ENCODE measurements at regions not wholly inside any gene's neighbourhood (a gene's known extent, or its start where the extent isn't known, plus 50 kb on each side); places are given as distances from the start of the nearest gene placed in this dataset.

GRCh38 chr10:128684215-128684614, 558.0 kb upstream of the MKI67 start:
- Histone ChIP-seq H3K79me2 (ENCODE audit: insufficient read depth, low read length) (no peaks in the 10 kb centered on the region), H3K9me3 (ENCODE audit: low read length) (no peaks in the 10 kb centered on the region), H3K9ac (ENCODE audit: low read length) (no peak overlapping the region), H3F3A (ENCODE audit: insufficient read depth, low read length) (no peaks in the 10 kb centered on the region), H3K27ac (ENCODE audit: low read depth, low read length, poor library complexity, severe bottlenecking) (no peak overlapping the region), H3K36me3 (ENCODE audit: insufficient read depth, low read length) (no peaks in the 10 kb centered on the region), H3K27me3 (ENCODE audit: insufficient read depth, low read length) (no peaks in the 10 kb centered on the region; the same call in 1 of the 2 replicates), H2AFZ (ENCODE audit: low read length) (no peak overlapping the region), H3K4me2 (ENCODE audit: low read length) (no peak overlapping the region), H3K4me1 (ENCODE audit: insufficient read depth, low read length, severe bottlenecking) (no peaks in the 10 kb centered on the region), H4K20me1 (ENCODE audit: insufficient read depth, low read length) (no peaks in the 10 kb centered on the region), H3K9me2 (ENCODE audit: low read depth, low read length) (no peaks in the 10 kb centered on the region), H3K4me3 (ENCODE audit: low read depth, low read length, poor library complexity, severe bottlenecking) (no peak overlapping the region)
- TF ChIP-seq, protein P1, sequence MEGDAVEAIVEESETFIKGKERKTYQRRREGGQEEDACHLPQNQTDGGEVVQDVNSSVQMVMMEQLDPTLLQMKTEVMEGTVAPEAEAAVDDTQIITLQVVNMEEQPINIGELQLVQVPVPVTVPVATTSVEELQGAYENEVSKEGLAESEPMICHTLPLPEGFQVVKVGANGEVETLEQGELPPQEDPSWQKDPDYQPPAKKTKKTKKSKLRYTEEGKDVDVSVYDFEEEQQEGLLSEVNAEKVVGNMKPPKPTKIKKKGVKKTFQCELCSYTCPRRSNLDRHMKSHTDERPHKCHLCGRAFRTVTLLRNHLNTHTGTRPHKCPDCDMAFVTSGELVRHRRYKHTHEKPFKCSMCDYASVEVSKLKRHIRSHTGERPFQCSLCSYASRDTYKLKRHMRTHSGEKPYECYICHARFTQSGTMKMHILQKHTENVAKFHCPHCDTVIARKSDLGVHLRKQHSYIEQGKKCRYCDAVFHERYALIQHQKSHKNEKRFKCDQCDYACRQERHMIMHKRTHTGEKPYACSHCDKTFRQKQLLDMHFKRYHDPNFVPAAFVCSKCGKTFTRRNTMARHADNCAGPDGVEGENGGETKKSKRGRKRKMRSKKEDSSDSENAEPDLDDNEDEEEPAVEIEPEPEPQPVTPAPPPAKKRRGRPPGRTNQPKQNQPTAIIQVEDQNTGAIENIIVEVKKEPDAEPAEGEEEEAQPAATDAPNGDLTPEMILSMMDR (IDR thresholded peaks at IDR 0.05; ENCODE audit: low read length): no peak
- TF ChIP-seq EZH2 (IDR thresholded peaks at IDR 0.05; ENCODE audit: borderline replicate concordance, low read length): no peak

- H2AFZ ChIP-seq (ENCODE audit: low read length): no peak overlapping the region
- H3K79me2 ChIP-seq (ENCODE audit: insufficient read depth, low read length): no peaks in the 10 kb centered on the region
- H3K9me2 ChIP-seq (ENCODE audit: low read depth, low read length): no peaks in the 10 kb centered on the region
- peaks cover 3% of the 10 kb centered on the region; the same call in 1 of the 2 replicates for H3K27me3 ChIP-seq (ENCODE audit: insufficient read depth, low read length)
- no peak for TF ChIP-seq EZH2 (IDR thresholded peaks at IDR 0.05; ENCODE audit: borderline replicate concordance, low read length)
- TF ChIP-seq, protein P1 (IDR thresholded peaks at IDR 0.05; ENCODE audit: low read length): no peak
- H3F3A ChIP-seq (ENCODE audit: insufficient read depth, low read length): no peaks in the 10 kb centered on the region
- no peaks in the 10 kb centered on the region for H3K36me3 ChIP-seq (ENCODE audit: insufficient read depth, low read length)
- no peaks in the 10 kb centered on the region for H4K20me1 ChIP-seq (ENCODE audit: insufficient read depth, low read length)
- no peaks in the 10 kb centered on the region for H3K9me3 ChIP-seq (ENCODE audit: low read length)
- no peak overlapping the region for H3K27ac ChIP-seq (ENCODE audit: low read depth, low read length, poor library complexity, severe bottlenecking)
- no peak overlapping the region for H3K4me3 ChIP-seq (ENCODE audit: low read depth, low read length, poor library complexity, severe bottlenecking)
- no peaks in the 10 kb centered on the region for H3K4me1 ChIP-seq (ENCODE audit: insufficient read depth, low read length, severe bottlenecking)
- H3K4me2 ChIP-seq (ENCODE audit: low read length): no peak overlapping the region
- H3K9ac ChIP-seq (ENCODE audit: low read length): no peak overlapping the region
These were observed 560.5 kb upstream of the MKI67 start for GRCh38 chr10:128686630-128687278.

GRCh38 chr10:128687408-128687807, 561.2 kb upstream of the MKI67 start:
- H3K27me3 ChIP-seq (ENCODE audit: insufficient read depth, low read length): peaks cover 3% of the 10 kb centered on the region; the same call in 1 of the 2 replicates
- H2AFZ ChIP-seq (ENCODE audit: low read length): no peak overlapping the region
- no peaks in the 10 kb centered on the region for H3K9me2 ChIP-seq (ENCODE audit: low read depth, low read length)
- no peak overlapping the region for H3K9ac ChIP-seq (ENCODE audit: low read length)
- no peak for TF ChIP-seq EZH2 (IDR thresholded peaks at IDR 0.05; ENCODE audit: borderline replicate concordance, low read length)
- TF ChIP-seq, protein P1 (IDR thresholded peaks at IDR 0.05; ENCODE audit: low read length): no peak
- H3K4me2 ChIP-seq (ENCODE audit: low read length): no peak overlapping the region
- H3K27ac ChIP-seq (ENCODE audit: low read depth, low read length, poor library complexity, severe bottlenecking): no peak overlapping the region
- no peaks in the 10 kb centered on the region for H3K9me3 ChIP-seq (ENCODE audit: low read length)
- H3K36me3 ChIP-seq (ENCODE audit: insufficient read depth, low read length): no peaks in the 10 kb centered on the region
- H3K4me3 ChIP-seq (ENCODE audit: low read depth, low read length, poor library complexity, severe bottlenecking): no peak overlapping the region
- H3K4me1 ChIP-seq (ENCODE audit: insufficient read depth, low read length, severe bottlenecking): no peaks in the 10 kb centered on the region
- no peaks in the 10 kb centered on the region for H4K20me1 ChIP-seq (ENCODE audit: insufficient read depth, low read length)
- no peaks in the 10 kb centered on the region for H3K79me2 ChIP-seq (ENCODE audit: insufficient read depth, low read length)
- no peaks in the 10 kb centered on the region for H3F3A ChIP-seq (ENCODE audit: insufficient read depth, low read length)
